Smooth muscle cell (in vitro differentiated cells): ENCODE measurements at regions not wholly inside any gene's neighbourhood (a gene's known extent, or its start where the extent isn't known, plus 50 kb on each side); places are given as distances from the start of the nearest gene placed in this dataset.

Experiments used
- DNase-seq: peaks from one replicate; lab custom pipeline; 2025; ENCODE audit not compliant: unreplicated experiment; lab: John Stamatoyannopoulos, UW
- H2AFZ ChIP-seq: fragments of 200-600 bp; sonication (generic); 2 replicates; pipeline ENCODE4 v1.6.0; 2016; ENCODE audit warnings: antibody characterized with exemption, low read depth, mild to moderate bottlenecking
- H3F3A ChIP-seq: fragments of 200-600 bp; sonication (generic); 2 replicates; pipeline ENCODE4 v1.6.0; 2017; ENCODE audit warnings: antibody characterized with exemption, low read depth
- H3K27ac ChIP-seq: fragments of 200-600 bp; sonication (generic); 2 replicates; pipeline ENCODE4 v1.5.1; 2016; ENCODE audit warnings: low read depth, mild to moderate bottlenecking
- H3K27me3 ChIP-seq: fragments of 200-600 bp; sonication (generic); 2 replicates; pipeline ENCODE4 v1.6.1; 2016; ENCODE audit warnings: low read depth, mild to moderate bottlenecking
- H3K36me3 ChIP-seq: fragments of 200-600 bp; sonication (generic); 2 replicates; pipeline ENCODE4 v1.5.1; 2016; ENCODE audit warnings: low read depth
- H3K4me1 ChIP-seq: fragments of 200-600 bp; sonication (generic); 2 replicates; pipeline ENCODE4 v1.5.1; 2016; ENCODE audit warnings: low read depth
- H3K4me2 ChIP-seq: fragments of 200-600 bp; sonication (generic); 2 replicates; pipeline ENCODE4 v1.6.0; 2016; ENCODE audit warnings: mild to moderate bottlenecking
- H3K4me3 ChIP-seq: fragments of 200-600 bp; sonication (generic); 2 replicates; pipeline ENCODE4 v1.5.1; 2016; ENCODE audit warnings: mild to moderate bottlenecking
- H3K79me2 ChIP-seq: fragments of 200-600 bp; sonication (generic); 2 replicates; pipeline ENCODE4 v1.6.0; 2016; ENCODE audit warnings: low read depth, mild to moderate bottlenecking
- H3K9ac ChIP-seq: fragments of 200-600 bp; sonication (generic); 2 replicates; pipeline ENCODE4 v1.6.0; 2016; ENCODE audit warnings: low read depth
- H3K9me3 ChIP-seq: fragments of 200-600 bp; sonication (generic); replicated peaks from 2 replicates; pipeline ENCODE4 v1.5.1; 2016; ENCODE audit warnings: low read depth
- H4K20me1 ChIP-seq: fragments of 200-600 bp; sonication (generic); 2 replicates; pipeline ENCODE4 v1.6.0; 2016; ENCODE audit warnings: low read depth
- CTCF ChIP-seq: fragments of 200-600 bp; sonication (generic); IDR thresholded peaks from 2 replicates; pipeline ENCODE4 v1.5.1; 2017; ENCODE audit warnings: borderline replicate concordance, mild to moderate bottlenecking, antibody characterized with exemption; ENCODE audit not compliant: insufficient read depth, poor library complexity, severe bottlenecking
- WGBS: methylation state at CpG from one replicate; pipeline ENCODE4 v1.1.7; 2016; ENCODE audit warnings: low lambda C conversion rate; 5-methylcytosine and 5-hydroxymethylcytosine counted together

GRCh38 chr1:98130408-98130807 is 209.6 kb upstream of the DPYD start:
- Histone ChIP-seq H3F3A (no peaks in the 10 kb centered on the region), H3K4me1 (no peaks in the 10 kb centered on the region), H2AFZ (no peak overlapping the region), H3K36me3 (no peaks in the 10 kb centered on the region), H3K9me3 (no peaks in the 10 kb centered on the region), H4K20me1 (no peaks in the 10 kb centered on the region), H3K4me3 (no peak overlapping the region), H3K4me2 (no peak overlapping the region), H3K79me2 (no peaks in the 10 kb centered on the region), H3K27me3 (no peaks in the 10 kb centered on the region), H3K9ac (no peak overlapping the region), H3K27ac (no peak overlapping the region)
- no peak for DNase-seq
- WGBS, result 57% methylated on average over 1 of the region's 1 CpG
- no peak for TF ChIP-seq CTCF

DNA sequence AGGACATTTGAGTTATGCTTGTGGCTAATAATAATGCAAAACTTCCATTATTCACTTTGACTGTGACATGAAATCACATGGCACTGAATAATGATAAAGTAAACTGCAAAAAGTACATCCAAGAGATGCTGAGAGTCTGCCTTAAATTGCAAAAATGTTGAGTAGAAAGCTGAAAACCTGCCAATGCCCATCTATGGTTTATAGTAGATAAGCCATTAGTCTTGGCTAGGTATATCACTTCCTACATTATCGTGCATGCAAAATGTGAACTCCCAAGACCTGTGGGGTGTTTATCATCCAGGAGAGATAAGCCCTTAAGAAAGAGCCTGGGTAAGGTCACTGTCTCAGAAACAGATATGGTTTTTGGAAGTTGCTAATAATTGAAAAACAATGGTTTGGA is 208.7 kb upstream of the DPYD start:
- no peak overlapping the region for H3K4me3 ChIP-seq
- no peaks in the 10 kb centered on the region for H3F3A ChIP-seq
- no peak overlapping the region for H3K4me2 ChIP-seq
- no peak for DNase-seq
- no peaks in the 10 kb centered on the region for H3K4me1 ChIP-seq
- H4K20me1 ChIP-seq, result no peaks in the 10 kb centered on the region
- no peaks in the 10 kb centered on the region for H3K79me2 ChIP-seq
- no peak overlapping the region for H3K9ac ChIP-seq
- no peak for TF ChIP-seq CTCF
- no peaks in the 10 kb centered on the region for H3K9me3 ChIP-seq
- H3K36me3 ChIP-seq, result no peaks in the 10 kb centered on the region
- 81% methylated on average over 1 of the region's 1 CpG for WGBS
- no peak overlapping the region for H3K27ac ChIP-seq
- no peak overlapping the region for H2AFZ ChIP-seq
- H3K27me3 ChIP-seq, result no peaks in the 10 kb centered on the region

DNA sequence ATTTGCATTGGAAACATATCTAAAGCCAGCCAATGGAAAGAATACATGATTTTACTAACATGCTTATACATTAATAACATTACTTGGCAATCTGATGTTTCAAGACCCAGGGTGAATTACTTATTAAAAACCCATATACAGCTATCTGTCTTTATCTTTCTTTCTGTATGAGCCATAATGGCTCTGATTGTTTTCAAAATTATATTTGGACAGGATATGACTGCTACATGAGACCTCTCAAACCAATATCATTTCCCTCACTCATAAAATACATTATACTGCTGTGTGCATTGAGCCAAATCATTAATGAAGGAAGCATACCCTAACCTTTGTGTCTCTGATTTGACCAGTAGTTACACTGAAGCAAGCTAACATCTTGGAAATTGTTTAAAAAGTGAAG is 205.9 kb upstream of the DPYD start:
- no peak overlapping the region for H2AFZ ChIP-seq
- no peak overlapping the region for H3K27ac ChIP-seq
- DNase-seq, result no peak
- no peaks in the 10 kb centered on the region for H3K4me1 ChIP-seq
- H3K9ac ChIP-seq, result no peak overlapping the region
- no peaks in the 10 kb centered on the region for H3F3A ChIP-seq
- no peaks in the 10 kb centered on the region for H3K9me3 ChIP-seq
- no peak for TF ChIP-seq CTCF
- no peak overlapping the region for H3K4me3 ChIP-seq
- no peaks in the 10 kb centered on the region for H3K36me3 ChIP-seq
- H4K20me1 ChIP-seq, result no peaks in the 10 kb centered on the region
- no peaks in the 10 kb centered on the region for H3K79me2 ChIP-seq
- no peaks in the 10 kb centered on the region for H3K27me3 ChIP-seq
- no peak overlapping the region for H3K4me2 ChIP-seq

GRCh38 chr1:98121646-98122045 is 200.8 kb upstream of the DPYD start:
- Histone ChIP-seq H3K27ac (no peak overlapping the region), H3K4me3 (no peak overlapping the region), H3K4me2 (no peak overlapping the region), H4K20me1 (no peaks in the 10 kb centered on the region), H3K27me3 (no peaks in the 10 kb centered on the region), H3K9me3 (no peaks in the 10 kb centered on the region), H2AFZ (no peak overlapping the region), H3K79me2 (no peaks in the 10 kb centered on the region), H3K36me3 (no peaks in the 10 kb centered on the region), H3K4me1 (no peaks in the 10 kb centered on the region), H3F3A (no peaks in the 10 kb centered on the region), H3K9ac (no peak overlapping the region)
- DNase-seq, result no peak
- TF ChIP-seq CTCF, result no peak
- 0% methylated on average over 1 of the region's 1 CpG for WGBS
